Gastrocnemius medialis (tissue), 4 donors: ENCODE measurements at regions not wholly inside any gene's neighbourhood (a gene's known extent, or its start where the extent isn't known, plus 50 kb on each side); places are given as distances from the start of the nearest gene placed in this dataset.

Experiments
- POLR2A ChIP-seq, 2 donors: fragments of 450-650 bp; IDR thresholded peaks; one replicate each; pipeline ENCODE4 v1.6.1; 2017; ENCODE audit warnings: antibody characterized with exemption in 2 of 2, mild to moderate bottlenecking in 2 of 2, moderate library complexity in 2 of 2
- TF ChIP-seq, protein P1 (sequence below), 5 experiments: fragments of 450-650 bp in 3 of 5; fragments of 200-600 bp in 2 of 5; sonication (generic) in 2 of 5; IDR thresholded peaks in 4 of 5; conservative IDR thresholded peaks in 1 of 5; 1 replicate in 4 of 5; 2 replicates in 1 of 5; pipeline ENCODE4 v1.5.1; 2016 to 2019; ENCODE audit warnings: antibody characterized with exemption in 5 of 5, mild to moderate bottlenecking in 3 of 5, moderate library complexity in 3 of 5

DNA sequence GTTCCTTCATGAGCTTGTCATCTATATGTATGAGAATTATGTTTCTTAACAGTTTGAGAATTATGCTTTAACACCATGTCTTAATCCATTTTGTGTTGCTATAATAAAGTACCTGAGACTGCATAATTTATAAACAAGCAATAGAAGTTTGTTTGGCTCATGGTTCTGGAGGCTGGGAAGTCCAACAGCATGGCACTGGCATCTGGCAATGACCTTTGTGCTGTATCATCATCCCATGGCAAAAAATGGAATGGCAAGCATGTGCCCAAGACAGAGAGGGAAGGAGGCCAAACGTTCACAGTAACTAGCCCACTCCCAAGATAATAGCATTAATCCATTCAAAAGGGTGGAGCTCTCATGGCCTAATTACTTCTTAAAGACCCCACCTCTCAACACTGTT is 67.6 kb downstream of the MTX3 start:
- TF ChIP-seq, protein P1, sequence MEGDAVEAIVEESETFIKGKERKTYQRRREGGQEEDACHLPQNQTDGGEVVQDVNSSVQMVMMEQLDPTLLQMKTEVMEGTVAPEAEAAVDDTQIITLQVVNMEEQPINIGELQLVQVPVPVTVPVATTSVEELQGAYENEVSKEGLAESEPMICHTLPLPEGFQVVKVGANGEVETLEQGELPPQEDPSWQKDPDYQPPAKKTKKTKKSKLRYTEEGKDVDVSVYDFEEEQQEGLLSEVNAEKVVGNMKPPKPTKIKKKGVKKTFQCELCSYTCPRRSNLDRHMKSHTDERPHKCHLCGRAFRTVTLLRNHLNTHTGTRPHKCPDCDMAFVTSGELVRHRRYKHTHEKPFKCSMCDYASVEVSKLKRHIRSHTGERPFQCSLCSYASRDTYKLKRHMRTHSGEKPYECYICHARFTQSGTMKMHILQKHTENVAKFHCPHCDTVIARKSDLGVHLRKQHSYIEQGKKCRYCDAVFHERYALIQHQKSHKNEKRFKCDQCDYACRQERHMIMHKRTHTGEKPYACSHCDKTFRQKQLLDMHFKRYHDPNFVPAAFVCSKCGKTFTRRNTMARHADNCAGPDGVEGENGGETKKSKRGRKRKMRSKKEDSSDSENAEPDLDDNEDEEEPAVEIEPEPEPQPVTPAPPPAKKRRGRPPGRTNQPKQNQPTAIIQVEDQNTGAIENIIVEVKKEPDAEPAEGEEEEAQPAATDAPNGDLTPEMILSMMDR (IDR thresholded peaks at IDR 0.05 in 4 of 5, conservative IDR thresholded peaks at IDR 0.05 in 1 of 5) = no peak
- TF ChIP-seq POLR2A (IDR thresholded peaks at IDR 0.05) = no peak
